ENCODE measurements at regions not wholly inside any gene's neighbourhood (a gene's known extent, or its start where the extent isn't known, plus 50 kb on each side); places are given as distances from the start of the nearest gene placed in this dataset.

- no peak for DNase-seq (ENCODE audit: low read depth)
Measured at GRCh38 chr11:105553025-105553424, 56.8 kb upstream of the GRIA4 start.

DNA sequence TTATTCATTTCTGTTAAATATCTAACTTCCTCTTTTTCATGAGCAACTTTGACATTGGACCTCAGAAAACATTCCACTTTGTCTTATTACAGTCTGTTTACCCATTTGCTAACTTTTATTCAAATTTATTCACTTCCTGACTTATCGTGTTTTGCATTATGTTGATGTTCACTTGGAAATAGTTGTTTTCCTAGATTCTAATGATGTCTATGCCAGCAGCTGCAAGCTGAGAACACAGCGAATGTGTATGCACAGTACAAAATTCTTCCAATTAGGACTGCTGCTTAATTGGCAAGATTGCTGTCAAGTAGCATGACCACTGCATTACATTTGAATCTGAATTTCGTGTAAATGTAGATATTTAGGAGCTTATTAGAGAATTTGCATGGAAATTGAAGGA lies 61.5 kb upstream of the GRIA4 start:
- DNase-seq (ENCODE audit: low read depth) = no peak

DNA sequence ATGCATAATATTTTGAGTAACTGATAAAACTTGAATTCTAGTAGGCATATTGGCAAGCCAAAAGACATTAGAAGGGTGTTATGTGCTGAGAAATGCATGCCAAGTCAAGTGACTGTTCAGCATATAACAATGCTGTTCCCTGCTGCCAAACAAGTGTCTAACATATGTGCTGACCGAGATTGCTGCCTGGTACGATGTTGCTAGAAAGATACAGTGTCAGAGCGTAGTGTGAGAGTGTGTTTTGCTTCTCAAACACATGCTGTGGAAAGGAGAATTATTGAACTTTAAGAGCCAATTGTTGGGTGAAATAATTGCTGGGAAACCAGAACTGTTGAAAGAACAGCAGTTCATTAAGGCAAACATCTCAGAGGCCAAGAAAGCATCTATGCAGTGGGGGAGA lies 71.3 kb upstream of the GRIA4 start:
- no peak for DNase-seq (ENCODE audit: low read depth)

GRCh38 chr11:105537531-105537930 lies 72.3 kb upstream of the GRIA4 start:
- no peak for DNase-seq (ENCODE audit: low read depth)

- no peak for DNase-seq (ENCODE audit: low read depth)
Measured at GRCh38 chr11:105524286-105524685, 85.6 kb upstream of the GRIA4 start.

- no peak for DNase-seq (ENCODE audit: low read depth)
Measured at GRCh38 chr11:105520706-105521345, 89.0 kb upstream of the GRIA4 start.

DNA sequence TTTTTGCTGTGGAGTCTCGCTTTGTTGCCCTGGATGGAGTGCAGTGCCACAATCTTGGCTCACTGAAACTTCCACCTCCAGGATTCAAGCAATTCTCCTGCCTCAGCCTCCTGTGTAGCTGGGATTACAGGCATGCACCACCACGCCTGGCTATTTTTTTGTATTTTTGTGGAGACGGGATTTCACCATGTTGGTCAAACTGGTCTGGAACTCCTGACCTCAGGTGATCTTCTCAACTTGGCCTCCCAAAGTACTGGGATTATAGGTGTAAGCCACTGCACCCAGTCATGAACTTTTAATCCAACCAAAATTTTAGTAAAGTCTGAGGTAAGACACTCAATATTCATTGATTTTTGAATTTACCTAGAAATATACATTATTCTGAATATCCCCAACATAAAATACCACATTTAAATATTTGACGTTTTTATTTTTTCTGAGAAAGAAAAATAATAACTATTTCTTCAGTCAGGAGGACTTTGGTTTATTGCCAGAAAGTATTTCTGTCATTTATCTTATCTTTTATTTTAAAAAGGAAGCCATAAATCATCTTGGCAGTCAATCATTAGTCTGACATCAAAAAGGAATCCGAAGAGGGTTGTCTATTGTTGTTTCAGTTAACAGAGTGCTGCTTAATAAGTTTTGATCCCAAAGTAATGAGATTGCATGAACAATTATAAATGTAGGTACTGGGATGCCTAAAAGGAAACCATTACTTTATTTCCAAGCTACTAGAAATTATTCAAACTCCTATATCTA lies 102.2 kb upstream of the GRIA4 start:
- no peak for DNase-seq (ENCODE audit: low read depth)

DNA sequence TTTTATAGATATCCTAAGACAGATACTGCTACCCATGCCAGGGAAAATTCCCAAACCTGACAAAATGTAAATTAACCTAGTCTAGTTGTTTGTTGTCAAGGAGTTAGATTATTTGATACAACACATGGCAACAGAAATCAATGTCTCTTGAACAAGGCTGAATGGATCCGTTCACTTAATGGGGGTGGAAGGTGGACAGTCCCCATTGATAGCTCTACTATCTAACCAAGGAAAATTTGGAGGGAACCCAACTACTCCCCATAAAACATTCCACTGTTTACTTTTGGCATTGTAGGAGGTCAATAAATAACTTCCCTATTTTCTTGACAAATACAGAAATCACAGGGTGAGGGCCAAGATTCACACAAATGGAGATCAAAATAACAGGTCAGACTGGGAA lies 117.9 kb upstream of the GRIA4 start:
- DNase-seq (ENCODE audit: low read depth) = no peak

DNA sequence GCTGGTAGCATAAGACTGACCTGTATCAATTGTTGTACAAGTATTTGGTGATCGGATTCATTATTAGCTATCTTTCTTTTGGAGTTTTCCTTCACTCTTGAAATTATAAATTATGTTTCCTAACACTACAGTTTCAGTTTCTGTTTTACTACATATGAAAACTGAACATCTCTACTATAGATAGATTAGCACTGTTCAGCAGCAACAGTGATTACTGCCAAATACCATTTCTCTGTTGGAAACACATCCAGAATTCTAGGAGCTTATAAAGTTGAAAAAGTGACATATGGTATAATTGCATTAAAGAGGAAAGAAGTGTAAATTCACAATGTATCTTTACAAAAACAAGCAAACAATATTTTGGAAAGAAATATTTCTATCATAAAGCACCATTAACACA lies 118.5 kb upstream of the GRIA4 start:
- no peak for DNase-seq (ENCODE audit: low read depth)

- DNase-seq (ENCODE audit: low read depth) = no peak
Measured at GRCh38 chr11:105490333-105490732, 119.5 kb upstream of the GRIA4 start.

DNA sequence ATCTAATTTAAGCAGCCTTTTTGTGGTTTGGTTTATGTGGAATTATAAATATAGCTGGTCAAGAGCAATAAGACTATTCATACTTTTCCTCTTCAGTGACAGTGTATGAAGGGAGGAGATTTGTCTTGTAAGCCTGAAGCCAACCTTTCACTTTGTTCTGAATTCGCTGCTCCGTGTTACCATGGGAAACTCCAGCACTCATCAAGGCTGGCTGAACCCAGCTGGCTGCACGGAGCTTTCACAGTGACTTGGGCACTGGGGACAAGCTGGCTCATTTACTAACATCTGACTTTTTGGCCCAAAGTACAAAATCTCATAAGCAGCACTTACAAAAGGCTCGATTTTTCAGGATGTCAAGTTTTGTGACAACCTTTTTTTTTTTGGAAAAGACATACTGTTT lies 120.4 kb upstream of the GRIA4 start:
- DNase-seq (ENCODE audit: low read depth) = peak; percentile 37

DNA sequence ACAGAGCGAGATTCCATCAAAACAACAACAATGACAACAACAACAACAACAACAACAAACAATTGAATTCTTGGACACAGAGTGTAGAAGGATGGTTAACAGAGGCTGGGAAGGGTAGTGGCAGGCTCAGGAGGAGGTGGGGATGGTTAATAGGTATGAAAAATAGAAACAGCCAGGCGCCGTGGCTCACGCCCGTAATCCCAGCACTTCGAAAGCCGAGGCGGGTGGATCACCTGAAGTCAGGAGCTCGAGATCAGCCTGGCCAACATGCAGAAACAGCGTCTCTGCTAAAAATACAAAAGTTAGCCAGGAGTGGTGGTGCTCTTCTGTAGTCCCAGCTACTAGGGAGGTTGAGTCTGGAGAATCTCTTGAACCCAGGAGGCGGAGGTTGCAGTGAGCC lies 122.9 kb upstream of the GRIA4 start:
- no peak for DNase-seq (ENCODE audit: low read depth)

DNA sequence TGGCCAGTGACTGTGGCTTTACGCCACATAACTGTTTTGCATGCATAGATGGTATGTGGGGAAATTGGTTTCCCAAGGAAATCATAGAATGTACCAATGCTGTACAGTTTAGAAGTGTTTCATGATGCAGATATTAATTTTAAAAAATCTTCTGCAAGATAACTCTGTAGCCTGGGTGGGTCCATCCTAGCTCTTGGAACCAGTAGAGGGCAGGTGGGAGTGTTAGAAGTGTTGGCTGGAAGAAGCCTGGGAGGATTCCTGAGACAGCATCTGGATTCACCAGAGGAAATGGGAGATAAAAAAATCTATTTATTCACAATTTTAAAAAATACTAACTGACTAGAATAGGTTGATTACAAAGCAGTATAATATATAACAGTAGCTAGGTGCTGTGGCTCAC lies 139.9 kb upstream of the GRIA4 start:
- no peak for DNase-seq (ENCODE audit: low read depth)

DNA sequence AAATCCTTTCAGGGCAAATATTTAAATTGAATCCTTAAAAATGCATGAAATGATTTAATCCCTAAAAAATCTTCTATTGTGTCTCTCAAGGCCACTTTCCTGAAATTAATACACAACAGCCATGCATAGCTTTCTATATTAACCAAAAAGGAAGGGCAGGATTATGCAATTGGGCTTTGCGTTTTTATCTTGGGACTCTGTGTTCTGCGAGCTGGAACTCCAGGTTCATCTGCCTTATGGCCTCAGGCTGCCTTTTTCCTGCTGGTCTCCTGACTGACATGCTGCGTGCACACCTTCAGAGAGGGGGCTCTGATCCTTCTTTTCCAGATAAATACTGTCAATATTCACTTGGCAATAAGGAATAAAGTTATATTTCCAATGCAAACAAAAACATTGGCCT lies 141.7 kb upstream of the GRIA4 start:
- DNase-seq (ENCODE audit: low read depth) = no peak

GRCh38 chr11:105466582-105467228 lies 143.2 kb upstream of the GRIA4 start:
- DNase-seq (ENCODE audit: low read depth) = peak; percentile 21

DNA sequence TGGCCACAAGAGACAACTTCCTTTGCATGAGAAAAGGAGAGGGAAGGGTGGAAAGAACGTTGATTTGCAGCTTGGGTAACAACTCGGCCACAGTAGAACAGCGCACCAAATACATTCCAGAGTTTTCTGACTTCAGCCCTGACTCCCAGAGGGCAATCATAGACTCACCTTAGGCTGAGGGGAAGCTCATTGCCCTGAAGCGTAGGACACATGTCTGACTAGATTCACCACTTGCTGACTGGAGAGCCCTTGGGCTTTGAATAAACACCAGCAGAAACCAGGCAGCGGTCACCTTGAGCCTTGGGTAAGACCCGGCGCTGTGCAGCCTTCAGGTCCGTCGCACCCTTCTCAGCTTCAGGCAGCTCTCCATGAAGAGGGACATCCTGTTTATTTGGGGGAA lies 151.8 kb upstream of the GRIA4 start:
- DNase-seq (ENCODE audit: low read depth) = no peak

GRCh38 chr11:105456950-105457349 lies 152.9 kb upstream of the GRIA4 start:
- DNase-seq (ENCODE audit: low read depth) = no peak

DNA sequence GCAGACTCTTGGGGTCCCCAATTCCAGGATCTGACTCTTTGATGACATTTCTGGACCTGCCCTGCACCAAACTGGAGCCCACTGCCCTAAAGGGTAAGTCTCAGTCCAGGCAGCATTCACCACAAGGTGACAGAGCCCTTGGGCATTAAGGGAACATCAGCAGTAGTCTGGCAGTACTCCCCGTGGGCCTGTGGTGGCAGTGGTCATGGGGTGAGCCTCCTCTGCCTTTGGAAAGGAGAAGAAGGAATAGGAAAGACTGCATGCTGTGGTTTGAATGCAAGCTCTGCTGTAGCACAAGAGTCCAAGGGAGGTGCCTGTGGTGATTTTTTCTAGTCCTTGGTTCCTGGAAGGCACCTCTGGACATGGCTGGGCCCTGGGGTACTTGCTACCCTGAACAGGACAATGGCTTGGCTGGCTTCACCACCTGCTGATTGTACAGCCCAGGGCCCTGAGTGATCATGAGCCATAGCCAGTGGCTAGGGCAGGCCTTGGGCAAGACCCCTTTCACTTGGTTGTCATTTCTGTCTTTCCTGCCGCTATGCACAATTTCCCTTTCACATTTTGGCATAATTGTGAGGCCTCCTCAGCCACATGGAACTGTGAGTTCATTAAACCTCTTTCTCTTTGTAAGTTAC lies 160.7 kb upstream of the GRIA4 start:
- DNase-seq (ENCODE audit: low read depth) = no peak

DNA sequence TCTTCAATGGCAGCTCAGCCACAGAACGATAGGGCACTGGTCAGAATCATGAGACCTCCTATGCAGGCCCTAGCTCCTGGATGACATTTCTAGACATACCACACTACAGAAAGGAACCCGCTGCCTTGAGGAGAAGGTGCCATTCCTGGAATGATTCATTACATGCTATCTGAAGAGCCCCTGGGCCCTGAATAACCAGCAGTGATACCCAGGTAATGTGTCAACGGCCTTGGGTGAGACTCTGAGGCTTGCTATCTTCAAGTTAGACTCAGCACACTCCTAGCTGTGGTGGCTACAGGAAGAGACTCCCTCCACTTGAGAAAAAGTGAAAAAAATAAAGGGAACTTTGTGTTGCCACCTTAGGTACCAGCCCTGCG lies 161.2 kb upstream of the GRIA4 start:
- no peak for DNase-seq (ENCODE audit: low read depth)

GRCh38 chr11:105447936-105448702 lies 161.8 kb upstream of the GRIA4 start:
- no peak for DNase-seq (ENCODE audit: low read depth)

DNA sequence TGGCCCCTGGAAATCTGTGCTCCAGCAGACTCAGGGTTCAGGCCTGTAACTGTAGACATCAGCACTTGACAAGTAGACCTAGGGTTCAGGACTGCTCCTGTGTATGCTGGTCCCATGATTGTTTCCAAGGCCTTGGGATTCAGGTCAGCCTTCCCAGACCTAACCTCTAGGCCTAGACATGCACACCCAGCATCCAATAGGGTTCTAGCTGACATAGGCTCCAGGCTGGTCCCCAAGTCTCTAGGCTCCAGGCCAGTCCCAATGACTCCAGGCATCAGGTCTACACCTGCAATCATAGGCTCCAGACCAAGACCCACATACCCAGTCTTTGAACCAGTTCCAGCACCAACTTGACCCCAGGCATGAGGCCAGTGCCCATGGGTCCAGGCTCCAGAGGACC lies 166.2 kb upstream of the GRIA4 start:
- no peak for DNase-seq (ENCODE audit: low read depth)

Data from Daoy (cell line).